ENCODE measurements at regions not wholly inside any gene's neighbourhood (a gene's known extent, or its start where the extent isn't known, plus 50 kb on each side); places are given as distances from the start of the nearest gene placed in this dataset.

DNA sequence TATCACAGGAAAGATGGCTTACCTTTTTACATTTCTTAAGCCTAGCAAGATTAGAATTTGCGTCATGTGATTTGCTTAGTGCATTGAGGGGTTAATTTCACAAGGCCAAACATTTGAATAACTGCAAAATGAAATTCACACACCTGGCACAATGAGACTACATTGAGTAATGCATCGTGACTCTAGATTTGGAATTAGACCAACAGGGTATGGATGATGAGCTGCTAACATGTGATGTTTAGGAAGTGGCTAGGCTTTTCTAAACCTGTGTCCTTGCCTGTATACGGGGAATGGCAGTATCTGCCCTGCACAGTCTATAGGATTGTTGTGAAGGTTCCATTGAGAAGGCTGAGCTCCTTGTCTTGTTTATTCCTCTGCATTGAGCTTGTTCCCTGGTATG lies 160.1 kb downstream of the MFSD1 start:
- no peak for DNase-seq (ENCODE audit: low spot score)
- ATAC-seq, result no peak

DNA sequence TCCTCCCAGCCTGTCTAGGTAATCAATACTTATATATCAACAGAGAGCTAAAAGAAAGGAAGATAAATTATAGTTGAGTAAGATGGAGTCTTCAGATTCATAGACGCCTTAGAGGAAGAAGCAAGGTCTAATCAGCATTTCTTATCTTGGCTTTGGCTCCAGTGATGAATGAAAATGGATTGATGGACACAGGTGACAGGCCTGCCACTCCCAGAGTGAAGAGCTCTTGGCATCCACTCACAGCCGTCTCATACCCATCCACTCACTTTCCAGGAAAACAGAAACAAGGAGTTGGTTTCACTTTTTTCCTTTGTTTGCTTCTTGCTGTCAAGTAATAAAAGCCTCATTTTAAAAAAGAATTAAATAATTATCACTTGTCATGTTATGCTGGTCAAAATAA lies 168.2 kb downstream of the MFSD1 start:
- no peak for DNase-seq (ENCODE audit: low spot score)
- no peak for ATAC-seq

DNA sequence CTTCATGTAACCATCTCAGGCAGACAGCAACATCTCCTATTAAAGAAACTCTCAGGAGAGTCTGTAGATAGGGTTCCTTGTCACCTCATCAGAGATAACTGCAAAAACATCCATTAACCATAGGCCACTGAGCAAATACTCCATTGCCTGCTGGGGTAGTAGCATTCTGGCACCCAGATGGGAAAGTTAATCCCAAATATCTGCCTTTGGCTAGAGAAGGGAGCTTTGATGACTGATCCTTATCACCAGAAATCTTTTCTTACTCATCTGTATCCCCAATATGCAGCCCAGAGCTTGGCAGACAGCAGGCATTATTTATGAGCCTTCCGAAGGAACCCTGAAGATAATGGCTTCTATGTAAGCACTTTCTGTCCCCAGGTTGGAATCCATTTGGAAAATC lies 173.1 kb downstream of the MFSD1 start:
- DNase-seq (ENCODE audit: low spot score), result no peak
- no peak for ATAC-seq

DNA sequence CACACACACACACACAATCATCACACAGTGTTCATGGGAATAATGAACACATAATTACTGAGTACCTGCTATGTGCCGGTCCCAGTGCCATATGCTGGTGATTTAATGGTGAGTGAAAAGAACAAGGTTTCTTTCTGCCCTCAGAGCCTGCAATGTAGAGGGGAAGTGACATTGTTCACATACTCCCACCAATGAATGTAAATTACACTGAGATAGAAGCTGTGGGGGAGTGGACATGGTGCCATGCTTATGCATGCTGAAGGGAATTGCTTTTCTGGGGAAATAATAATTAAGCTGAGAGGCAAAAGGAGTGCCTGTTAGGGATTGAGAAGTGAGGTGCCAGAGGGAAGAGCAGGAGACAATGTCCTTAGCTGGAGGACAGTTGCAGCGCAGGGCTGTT lies 175.1 kb downstream of the MFSD1 start:
- no peak for DNase-seq (ENCODE audit: low spot score)
- ATAC-seq, result no peak

DNA sequence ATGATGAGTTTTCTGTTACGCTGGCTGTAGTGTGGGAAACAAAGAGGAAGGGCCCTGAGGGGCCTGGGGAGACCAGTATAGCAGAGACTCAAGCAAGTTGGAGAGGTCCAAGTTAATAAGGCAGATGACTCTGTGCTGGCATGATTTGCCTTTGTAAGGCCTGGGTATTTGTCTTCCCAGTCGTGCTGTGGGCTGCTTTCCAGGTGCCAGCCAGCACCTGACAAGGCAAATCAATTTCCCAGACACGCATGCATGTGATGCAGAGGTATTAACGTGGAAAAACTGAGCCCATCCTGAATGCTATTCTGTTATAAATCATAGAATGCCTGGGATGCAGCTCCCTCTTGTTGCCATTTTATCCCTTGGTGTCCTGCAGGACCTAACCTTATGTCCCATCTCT lies 175.6 kb downstream of the MFSD1 start:
- DNase-seq (ENCODE audit: low spot score) (no peak), ATAC-seq (no peak)

DNA sequence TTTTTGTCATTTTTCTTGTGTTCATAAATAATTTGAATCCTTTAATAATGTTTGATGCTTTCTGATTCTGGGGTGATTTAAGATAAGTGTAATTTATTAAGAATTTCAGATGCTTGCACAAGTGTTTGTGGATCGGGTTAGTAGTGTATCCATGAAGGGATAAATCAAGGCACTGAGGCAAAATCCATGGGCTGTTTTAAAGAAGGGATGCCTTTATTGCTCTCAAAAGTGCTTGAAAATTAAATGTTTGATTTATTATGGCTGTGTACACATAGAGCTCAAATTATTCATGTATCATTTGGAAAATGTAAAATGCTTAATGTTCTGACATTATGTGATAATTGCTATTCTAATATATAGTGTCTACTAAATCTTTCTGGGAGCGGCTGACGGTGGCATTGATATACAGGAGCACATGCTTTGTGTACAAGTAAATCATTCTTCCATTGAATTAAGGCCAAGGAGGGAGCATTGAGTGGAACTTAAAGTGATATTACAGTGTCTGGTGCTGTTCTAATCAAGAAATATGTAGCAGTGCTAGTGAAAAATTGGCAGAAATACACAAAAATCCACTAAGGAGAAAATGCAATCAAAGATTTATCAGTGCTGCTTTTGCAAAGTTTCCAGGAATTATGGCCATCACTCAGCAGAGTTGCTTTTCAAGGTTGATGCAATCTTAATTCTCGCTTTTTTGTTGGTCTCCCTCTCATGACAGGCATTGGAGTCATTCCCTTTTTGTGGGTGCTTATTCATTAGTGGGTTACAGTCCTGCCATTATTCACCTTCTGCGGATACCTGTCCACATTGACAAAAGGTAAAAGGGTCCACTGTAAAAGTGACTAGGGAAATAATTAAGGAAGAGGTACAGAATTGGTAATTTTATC lies 181.6 kb downstream of the MFSD1 start:
- no peak for ATAC-seq

DNA sequence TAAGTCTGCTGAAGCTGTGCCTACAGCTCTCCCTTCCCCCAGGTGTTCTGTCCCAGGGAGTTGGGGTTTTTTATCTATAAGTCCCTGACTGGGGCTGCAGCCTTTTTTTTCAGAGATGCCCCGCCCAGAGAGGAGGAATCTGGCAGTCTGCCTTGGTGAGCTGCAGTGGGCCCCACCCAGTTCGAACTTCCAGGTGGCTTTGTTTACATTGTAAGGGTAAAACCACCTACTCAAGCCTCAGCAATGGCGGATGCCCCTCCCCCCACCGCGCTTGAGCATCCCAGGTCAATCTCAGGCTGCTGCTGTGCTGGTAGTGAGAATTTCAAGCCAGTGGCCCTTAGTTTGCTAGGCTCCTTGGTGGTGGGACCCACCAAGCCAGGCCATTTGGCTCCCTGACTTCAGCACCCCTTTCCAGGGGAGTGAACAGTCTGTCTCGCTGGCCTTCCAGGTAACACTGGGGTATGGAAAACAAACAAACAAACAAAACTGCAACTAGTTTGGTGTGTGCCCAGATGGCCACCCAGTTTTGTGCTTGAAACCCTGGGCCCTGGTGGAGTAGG lies 189.4 kb downstream of the MFSD1 start:
- DNase-seq (ENCODE audit: low spot score), result no peak
- no peak for ATAC-seq

More for the DNA sequence above, 181.6 kb downstream of the MFSD1 start:
- DNase-seq (ENCODE audit: low spot score), result no peak

DNA sequence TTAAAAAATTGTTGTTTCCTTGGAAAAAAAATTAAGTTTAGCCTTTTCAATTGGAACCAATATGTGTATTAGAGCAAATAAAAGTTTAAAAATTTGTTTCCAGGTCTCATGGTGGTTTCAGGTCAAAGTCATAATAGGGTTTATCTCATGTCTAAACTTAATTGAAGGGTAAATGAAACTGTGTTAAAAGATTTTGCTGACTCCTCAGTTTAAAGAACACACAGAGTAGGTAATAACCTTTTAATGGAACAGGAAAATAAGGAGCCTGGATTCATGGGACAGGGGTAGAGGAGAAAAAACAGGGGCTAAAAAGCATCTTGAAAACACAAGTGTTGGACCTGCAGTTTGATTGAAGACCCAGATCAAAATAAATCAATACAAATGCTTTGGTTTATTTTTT lies 190.6 kb downstream of the MFSD1 start:
- ATAC-seq (no peak), DNase-seq (ENCODE audit: low spot score) (no peak)

DNA sequence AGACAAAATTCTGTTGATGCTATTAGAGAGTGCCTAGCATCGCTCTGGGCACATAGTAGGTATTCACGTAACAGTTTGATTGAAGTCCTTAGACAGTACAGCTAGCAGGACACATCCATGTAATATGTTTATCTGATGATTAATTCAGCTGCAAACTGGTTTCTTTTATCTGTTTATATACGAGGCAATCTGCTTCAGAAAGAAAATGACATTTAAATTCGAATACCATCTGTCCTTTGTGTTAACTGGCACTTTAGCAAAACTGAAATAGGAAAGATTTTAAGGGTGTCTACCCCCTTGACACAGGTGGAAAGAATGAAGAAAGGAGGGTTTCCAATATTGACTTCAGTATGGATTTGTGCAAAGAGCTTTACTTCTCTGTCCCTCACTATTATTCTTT lies 192.5 kb downstream of the MFSD1 start:
- DNase-seq (ENCODE audit: low spot score) (no peak), ATAC-seq (no peak)

DNA sequence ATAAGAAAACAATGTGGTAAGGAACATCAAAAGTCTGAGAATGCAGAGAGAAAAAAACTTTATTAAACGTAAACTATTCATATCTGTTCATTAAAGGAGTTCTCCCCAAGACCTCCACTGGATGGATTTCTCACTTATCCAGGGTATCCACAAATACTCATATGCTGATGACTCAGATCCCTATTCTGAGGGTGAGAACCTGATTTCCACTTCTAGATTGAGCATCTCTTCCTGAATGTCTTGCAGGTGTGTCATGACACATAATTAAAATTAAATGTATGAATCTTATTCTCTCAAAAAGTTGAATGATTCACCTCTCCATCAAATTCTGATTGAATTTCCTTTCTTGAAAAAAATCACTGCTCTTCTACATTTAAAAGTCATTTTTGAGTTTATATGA lies 199.9 kb downstream of the MFSD1 start:
- ATAC-seq, result no peak
- no peak for DNase-seq (ENCODE audit: low spot score)

DNA sequence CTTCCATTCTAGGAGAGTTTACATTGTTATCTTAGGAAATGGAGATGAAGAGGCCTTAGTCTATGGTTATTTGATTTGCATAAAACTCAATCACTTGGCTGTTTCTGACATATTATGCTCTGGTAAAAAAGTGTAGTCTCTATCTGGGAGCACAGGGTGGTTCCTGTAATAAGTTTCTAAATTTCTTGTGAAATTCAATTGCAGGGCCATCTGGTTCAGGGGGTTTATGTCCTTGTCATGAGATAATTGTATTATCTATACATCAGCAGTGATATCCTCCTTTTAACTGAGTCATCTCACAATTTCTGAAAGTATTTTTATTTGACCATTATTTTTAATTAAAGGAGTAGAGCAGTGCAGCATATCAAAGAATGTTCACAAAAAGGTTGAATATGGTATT lies 203.3 kb downstream of the MFSD1 start:
- ATAC-seq (no peak), DNase-seq (ENCODE audit: low spot score) (no peak)

DNA sequence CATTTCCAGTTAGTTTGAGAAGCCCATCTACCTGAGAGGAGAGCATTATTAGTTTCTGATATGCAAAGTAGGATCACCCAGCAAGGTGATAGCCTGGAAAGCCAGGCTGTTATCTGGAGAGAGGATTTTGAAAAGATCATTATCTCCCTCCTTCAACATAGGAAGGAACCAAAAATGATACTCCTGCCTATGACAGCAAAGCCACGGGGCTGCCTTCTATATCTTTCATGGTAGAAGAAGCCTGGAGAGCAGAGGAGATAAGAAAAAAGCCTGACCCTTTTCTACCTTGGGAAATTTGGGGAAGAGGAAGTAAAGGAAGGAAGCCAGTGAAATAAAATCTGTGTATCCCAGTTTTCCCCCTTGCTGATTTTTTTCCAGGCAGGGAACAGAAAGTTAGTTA lies 205.5 kb downstream of the MFSD1 start:
- ATAC-seq (no peak), DNase-seq (ENCODE audit: low spot score) (no peak)

DNA sequence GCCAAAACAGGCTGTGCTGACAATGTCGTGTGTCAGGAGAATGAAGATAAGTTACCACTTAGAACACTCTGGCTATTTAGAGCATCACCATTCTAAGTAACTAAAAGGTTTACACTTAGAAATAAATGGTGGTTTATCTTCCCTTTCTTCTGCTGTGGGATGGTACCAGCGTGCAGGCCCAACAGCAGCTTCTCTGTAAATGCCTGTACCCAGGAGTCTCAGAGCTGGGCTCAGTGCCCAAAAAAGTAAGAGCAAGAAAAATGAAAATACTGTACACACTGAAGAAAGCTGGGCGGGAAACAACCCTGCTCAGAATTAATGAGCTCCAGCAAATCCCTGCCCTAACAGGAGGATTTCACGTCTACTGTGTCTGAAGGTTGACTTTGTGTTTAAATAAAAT lies 206.5 kb downstream of the MFSD1 start:
- DNase-seq (ENCODE audit: low spot score) (no peak), ATAC-seq (no peak)

DNA sequence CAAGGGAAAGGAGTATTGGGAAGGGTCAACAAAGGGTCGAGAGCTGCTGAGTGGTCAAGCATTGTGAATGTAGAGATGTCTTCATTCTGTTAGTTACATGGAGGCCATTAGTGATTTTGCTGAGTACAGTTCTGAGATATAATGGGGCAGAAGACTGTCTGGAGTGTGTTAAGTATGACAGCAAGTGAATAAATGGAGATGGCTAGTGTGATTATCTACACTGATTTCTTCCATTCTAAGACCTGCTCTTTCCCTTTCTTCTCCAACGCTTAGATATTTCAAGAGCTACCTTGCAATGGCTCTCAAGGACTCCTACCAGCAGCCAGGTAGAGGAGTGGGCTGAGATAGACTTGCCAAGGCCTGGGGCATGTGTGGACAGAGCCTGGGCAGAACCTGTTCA lies 216.5 kb downstream of the MFSD1 start:
- no peak for ATAC-seq
- no peak for DNase-seq (ENCODE audit: low spot score)

DNA sequence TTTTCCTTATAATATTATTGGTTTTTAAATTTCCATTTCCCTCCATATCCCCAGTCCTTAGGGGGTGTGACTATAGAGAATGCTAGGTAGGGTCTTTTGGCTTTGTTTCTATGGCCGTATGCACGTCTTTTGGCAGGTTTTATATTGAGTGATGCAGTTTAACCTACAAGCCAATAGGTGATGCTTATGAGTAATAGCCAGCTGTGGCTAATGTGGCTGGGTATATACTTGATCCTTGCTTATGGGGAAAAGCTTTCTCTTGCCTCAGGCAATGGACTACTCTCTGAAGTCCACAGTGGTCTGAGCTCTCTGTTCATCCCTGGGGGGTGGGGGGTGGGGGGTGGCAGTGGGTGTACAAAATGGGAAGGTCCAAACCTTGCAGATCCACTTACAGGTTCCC lies 223.9 kb downstream of the MFSD1 start:
- ATAC-seq (no peak), DNase-seq (ENCODE audit: low spot score) (no peak)

DNA sequence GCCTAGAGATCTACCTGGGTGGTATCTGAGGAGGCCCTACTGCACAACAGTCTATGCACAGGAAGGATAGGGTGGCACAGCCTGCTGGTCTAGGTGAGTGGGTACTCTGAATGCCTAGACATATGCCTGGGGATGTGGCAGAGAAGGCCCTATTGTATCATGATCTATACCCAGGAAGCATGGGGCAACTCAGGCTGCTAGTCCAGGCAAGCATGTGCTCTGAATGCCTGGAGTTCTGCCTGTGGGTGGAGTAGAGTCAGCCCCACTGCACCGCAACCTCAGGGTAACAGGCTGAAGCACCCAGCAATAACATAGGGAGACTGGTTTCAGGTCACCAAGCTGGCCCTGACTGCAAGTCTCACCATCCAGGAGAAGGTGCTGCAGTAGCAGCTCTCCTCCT lies 224.7 kb downstream of the MFSD1 start:
- DNase-seq (ENCODE audit: low spot score) (no peak), ATAC-seq (no peak)

DNA sequence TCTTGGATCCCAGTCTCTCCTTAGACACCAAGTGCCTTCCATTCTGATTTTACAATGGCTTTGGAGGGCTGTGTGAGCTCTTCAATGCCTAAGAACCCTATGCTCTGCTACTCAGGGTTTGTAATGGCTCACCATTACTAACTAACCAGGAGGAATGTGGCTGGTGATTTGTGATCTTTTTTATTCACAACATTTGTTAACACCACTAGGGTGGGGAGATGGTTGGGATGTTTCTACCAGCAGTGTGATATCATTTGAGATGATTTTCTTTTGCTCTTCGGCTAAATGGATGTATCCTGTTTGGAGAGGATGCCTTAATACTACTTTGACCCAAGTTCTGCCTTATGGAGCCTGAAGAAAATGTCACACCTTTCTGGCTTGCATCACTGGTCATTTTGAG lies 226.9 kb downstream of the MFSD1 start:
- no peak for DNase-seq (ENCODE audit: low spot score)
- ATAC-seq, result no peak

DNA sequence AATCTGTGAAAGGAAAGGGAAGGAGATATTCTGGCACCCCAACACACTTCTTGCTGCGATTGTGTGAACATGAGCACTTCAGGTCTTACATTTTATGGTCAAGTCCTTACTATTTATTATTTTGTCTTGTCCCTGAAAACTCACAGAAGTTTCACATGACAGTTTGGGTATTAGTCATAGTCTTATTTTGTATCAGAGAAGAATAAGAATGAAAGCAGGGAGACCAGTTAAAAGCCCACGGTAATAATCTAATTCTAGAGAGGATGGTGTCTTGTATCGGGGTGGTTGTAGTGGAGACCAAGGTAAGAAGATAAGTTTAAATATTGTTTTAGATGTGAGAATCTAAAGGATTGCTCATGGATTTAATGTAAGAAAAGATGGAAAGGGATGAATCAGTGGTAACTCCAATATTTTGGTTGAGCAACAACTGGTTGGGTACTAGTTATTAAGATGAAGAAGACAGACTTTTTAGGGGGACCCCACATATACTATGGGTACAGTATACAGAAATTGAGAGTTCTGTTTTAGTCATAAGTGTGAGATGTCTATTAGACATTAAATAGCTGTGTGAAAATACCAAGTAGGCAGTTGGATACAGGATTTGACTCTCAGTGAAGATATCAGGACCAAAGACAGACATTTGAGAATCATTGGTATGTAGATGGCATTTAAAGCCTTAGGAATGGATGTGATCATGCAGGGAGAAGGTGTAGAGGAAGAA lies 227.6 kb downstream of the MFSD1 start:
- DNase-seq (ENCODE audit: low spot score) (no peak), ATAC-seq (no peak)

DNA sequence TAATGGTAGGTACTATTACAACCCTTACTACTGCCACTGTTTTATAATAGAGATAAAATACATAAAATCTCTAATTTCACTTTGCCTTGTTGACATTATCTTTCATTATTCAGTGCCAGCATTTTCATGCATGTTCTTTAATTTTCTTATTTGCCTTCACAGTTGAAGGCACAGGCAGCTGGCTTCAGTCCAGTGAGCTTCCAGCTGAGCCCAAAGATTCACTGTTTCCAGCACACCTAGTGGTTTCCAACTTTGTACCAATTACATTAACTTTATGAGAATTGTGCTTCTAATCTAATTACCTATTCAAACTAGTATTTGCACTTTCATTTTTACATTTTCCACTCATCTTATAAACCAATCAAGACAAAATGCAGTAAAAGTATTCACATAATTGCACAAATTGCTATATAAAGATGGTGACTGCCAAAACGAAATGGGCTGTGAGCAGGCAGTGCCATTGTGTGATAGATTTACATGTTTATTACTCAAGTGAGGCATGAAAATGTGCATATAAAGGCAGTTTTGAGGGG lies 228.3 kb downstream of the MFSD1 start:
- no peak for ATAC-seq
- no peak for DNase-seq (ENCODE audit: low spot score)

DNA sequence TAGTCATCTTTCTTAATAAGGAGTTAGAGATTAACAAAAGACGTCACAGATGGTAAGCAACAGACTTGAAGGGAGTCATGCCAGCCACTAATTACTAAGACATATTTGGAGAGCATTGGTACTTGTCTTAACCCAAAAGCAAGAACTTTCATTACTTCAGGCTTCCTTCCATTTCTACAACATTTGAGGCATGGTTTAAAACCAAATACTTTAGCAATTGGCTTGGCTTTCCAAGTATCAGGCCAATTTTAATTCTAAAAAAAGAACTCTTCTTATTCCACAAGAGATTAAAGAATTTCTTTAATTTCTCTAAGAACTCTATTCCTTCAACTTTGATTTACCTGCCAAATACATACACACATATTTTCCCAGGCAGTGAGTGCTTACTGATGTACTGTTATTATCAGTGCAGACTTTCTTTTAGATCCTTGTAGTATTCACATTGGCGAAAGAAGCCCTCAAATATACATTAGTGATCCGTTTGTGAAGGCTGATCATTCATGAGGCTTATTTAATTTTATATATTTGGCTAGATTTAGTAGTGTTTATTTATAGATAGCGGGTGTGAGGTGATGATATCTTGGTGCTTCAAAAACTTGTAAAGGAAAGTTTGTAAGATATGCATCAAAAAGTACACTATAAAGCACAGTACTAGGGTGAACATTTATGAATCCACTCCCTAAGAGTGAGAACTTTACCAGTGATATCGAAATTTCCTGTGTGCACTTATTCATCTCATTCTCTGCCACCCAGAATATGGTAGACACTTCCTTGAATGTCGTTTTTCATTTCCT lies 229.2 kb downstream of the MFSD1 start:
- DNase-seq (ENCODE audit: low spot score) (no peak), ATAC-seq (no peak)

DNA sequence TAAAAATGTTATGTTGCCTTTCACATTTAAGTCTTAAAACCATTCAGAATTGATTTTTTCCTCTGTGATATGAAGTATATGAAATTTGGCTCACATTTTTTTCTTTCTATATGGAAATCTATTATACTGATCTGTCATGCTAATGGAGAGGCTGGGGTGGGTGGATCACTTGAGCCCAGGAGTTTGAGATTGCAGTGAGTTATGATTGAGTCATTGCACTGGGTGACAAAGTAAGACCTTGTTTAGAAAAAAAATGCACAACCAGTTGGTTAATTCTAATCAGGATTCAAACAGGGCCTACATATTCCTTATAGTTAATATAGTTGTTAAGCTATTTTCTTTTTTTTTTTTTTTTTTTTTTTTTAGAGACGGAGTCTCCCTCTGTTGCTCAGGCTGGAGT lies 230.5 kb downstream of the MFSD1 start:
- DNase-seq (ENCODE audit: low spot score) (no peak), ATAC-seq (no peak)
